IMR-90 (cell line): ENCODE measurements at regions not wholly inside any gene's neighbourhood (a gene's known extent, or its start where the extent isn't known, plus 50 kb on each side); places are given as distances from the start of the nearest gene placed in this dataset.

Source experiments
- ATAC-seq: fragments of 200-7000 bp; cut with Tn5 transposase; 2 replicates; pipeline ENCODE4 v1.9.1; 2020; ENCODE audit warnings: low read depth, mild to moderate bottlenecking, moderate library complexity
- BruUV-seq: library from RNA; stranded (reverse); fragments of 400-500 nt; replicated peaks from 2 replicates; lab custom pipeline; 2021; lab: Mats Ljungman, UMichigan
- CTCF ChIA-PET: fragments of 300-600 bp; formaldehyde crosslinking; extraction: SDS; loops from one replicate; lab custom pipeline; 2021; ENCODE audit warnings: antibody characterized with exemption; lab: Yijun Ruan, JAX
- POLR2A ChIA-PET: fragments of 300-600 bp; sonication (Branson Sonifier 250); formaldehyde crosslinking; loops from one replicate; lab custom pipeline; 2022; ENCODE audit warnings: antibody characterized with exemption; ENCODE audit not compliant: unreplicated experiment; lab: Charles Lee
- DNase-seq: peaks from one replicate; pipeline ENCODE4 v3.0.0; 2013
- H2AFZ ChIP-seq: replicated peaks from 2 replicates; pipeline ENCODE3; 2013; ENCODE audit warnings: low read length, mild to moderate bottlenecking; ENCODE audit not compliant: poor library complexity
- H2AK5ac ChIP-seq: 2 replicates; pipeline ENCODE4 v1.6.1; 2013; ENCODE audit warnings: low read depth, low read length, inconsistent platforms
- H2AK9ac ChIP-seq: replicated peaks from 2 replicates; pipeline ENCODE3; 2013; ENCODE audit warnings: mild to moderate bottlenecking, low read depth, low read length, moderate library complexity; ENCODE audit not compliant: poor library complexity
- H2BK120ac ChIP-seq: 2 replicates; pipeline ENCODE4 v1.6.1; 2013; ENCODE audit warnings: low read depth, low read length, inconsistent platforms
- H2BK15ac ChIP-seq: 3 replicates; pipeline ENCODE4 v1.6.1; 2013; ENCODE audit warnings: low read depth, low read length, inconsistent platforms
- H2BK20ac ChIP-seq: 2 replicates; pipeline ENCODE4 v1.6.1; 2013; ENCODE audit warnings: low read depth, mild to moderate bottlenecking, inconsistent platforms, low read length, moderate library complexity
- H2BK5ac ChIP-seq: 2 replicates; pipeline ENCODE4 v1.6.1; 2013; ENCODE audit warnings: mild to moderate bottlenecking, low read depth, low read length, inconsistent platforms; ENCODE audit not compliant: poor library complexity, severe bottlenecking
- H3K14ac ChIP-seq: replicated peaks from 2 replicates; pipeline ENCODE4 v1.6.1; 2013; ENCODE audit warnings: low read depth, low read length, inconsistent platforms
- H3K18ac ChIP-seq: 2 replicates; pipeline ENCODE4 v1.6.1; 2013; ENCODE audit warnings: low read depth, low read length, control low read depth
- H3K23ac ChIP-seq: 2 replicates; pipeline ENCODE4 v1.6.1; 2013; ENCODE audit warnings: low read depth, low read length, inconsistent platforms
- H3K27ac ChIP-seq: 2 replicates; pipeline ENCODE4 v1.5.1; 2013; ENCODE audit warnings: mild to moderate bottlenecking, control low read depth, low read length; ENCODE audit not compliant: insufficient read depth
- H3K27me3 ChIP-seq: 2 replicates; pipeline ENCODE4 v1.6.1; 2013; ENCODE audit warnings: low read length; ENCODE audit not compliant: control insufficient read depth, insufficient read depth
- H3K36me3 ChIP-seq: 2 replicates; pipeline ENCODE4 v1.6.1; 2013; ENCODE audit warnings: low read length, mixed read lengths; ENCODE audit not compliant: control insufficient read depth, insufficient read depth
- H3K4ac ChIP-seq: 2 replicates; pipeline ENCODE4 v1.6.1; 2013; ENCODE audit warnings: low read depth, low read length, inconsistent platforms
- H3K4me1 ChIP-seq: 2 replicates; pipeline ENCODE4 v1.6.1; 2013; ENCODE audit warnings: low read length, mixed read lengths; ENCODE audit not compliant: control insufficient read depth, insufficient read depth
- H3K4me2 ChIP-seq: 2 replicates; pipeline ENCODE4 v1.6.1; 2013; ENCODE audit warnings: low read depth, mild to moderate bottlenecking, control low read depth, low read length, moderate library complexity
- H3K4me3 ChIP-seq: 2 replicates; pipeline ENCODE4 v1.5.1; 2013; ENCODE audit warnings: low read depth, mild to moderate bottlenecking, control low read depth, low read length, moderate library complexity; ENCODE audit not compliant: insufficient read depth
- H3K56ac ChIP-seq: 2 replicates; pipeline ENCODE4 v1.6.1; 2013; ENCODE audit warnings: low read length, inconsistent platforms; ENCODE audit not compliant: insufficient read depth; ENCODE audit errors: extremely low read depth
- H3K79me1 ChIP-seq, 2 experiments: 2 replicates each; pipeline ENCODE4 v1.6.1; 2013; ENCODE audit warnings: low read length in 2 of 2, inconsistent platforms in 1 of 2, low read depth in 1 of 2
- H3K9ac ChIP-seq: 2 replicates; pipeline ENCODE4 v1.6.1; 2013; ENCODE audit warnings: low read depth, low read length, control low read depth
- H3K9me1 ChIP-seq: 2 replicates; pipeline ENCODE4 v1.6.1; 2013; ENCODE audit warnings: low read length, inconsistent platforms; ENCODE audit not compliant: insufficient read depth
- H3K9me3 ChIP-seq: 2 replicates; pipeline ENCODE4 v1.6.1; 2013; ENCODE audit warnings: low read length; ENCODE audit not compliant: control insufficient read depth, insufficient read depth
- H4K20me1 ChIP-seq: 2 replicates; pipeline ENCODE4 v1.6.1; 2013; ENCODE audit warnings: low read length, inconsistent platforms; ENCODE audit not compliant: insufficient read depth
- H4K5ac ChIP-seq: 2 replicates; pipeline ENCODE4 v1.6.1; 2013; ENCODE audit warnings: mild to moderate bottlenecking, low read depth, low read length, control low read depth
- H4K8ac ChIP-seq, 2 experiments: 2 replicates each; pipeline ENCODE4 v1.6.1; 2013; ENCODE audit warnings: low read depth in 2 of 2, low read length in 2 of 2, control low read depth in 1 of 2, inconsistent platforms in 1 of 2
- H4K91ac ChIP-seq: 2 replicates; pipeline ENCODE4 v1.6.1; 2013; ENCODE audit warnings: low read depth, low read length, inconsistent platforms; ENCODE audit not compliant: insufficient read depth
- FOS ChIP-seq: fragments of 150-350 bp; IDR thresholded peaks from 2 replicates; pipeline ENCODE4 v1.6.1; 2016; ENCODE audit warnings: low read depth, low read length
- RCOR1 ChIP-seq: IDR thresholded peaks from 2 replicates; pipeline ENCODE4 v1.6.1; 2012; ENCODE audit warnings: mild to moderate bottlenecking, low read length, improper control_type of control experiment; ENCODE audit not compliant: insufficient replicate concordance
- WGBS, 2 experiments: methylation state at CpG; one replicate each; pipeline versions ENCODE4 v1.1.5 to v1.1.7; 2013; ENCODE audit warnings: missing lambda C conversion rate in 2 of 2; ENCODE audit not compliant: insufficient read length in 1 of 2; ENCODE audit errors: extremely low coverage in 2 of 2; 5-methylcytosine and 5-hydroxymethylcytosine counted together
- dilution Hi-C: fragments of 300-500 bp; cut with HindIII; formaldehyde crosslinking; loops from one replicate; pipeline ENCODE4 v1.14.3; 2018; ENCODE audit warnings: low sequenced_read_pairs; ENCODE audit not compliant: unreplicated experiment
- in situ Hi-C: fragments of 300-500 bp; cut with MboI; formaldehyde crosslinking; loops from 3 replicates; pipeline ENCODE4 v1.14.3; 2019; ENCODE audit warnings: low sequenced_read_pairs, inconsistent platforms, mixed read lengths
- intact Hi-C: fragments of 100-400 bp; cut with micrococcal nuclease; formaldehyde crosslinking; loops from 2 replicates; pipeline ENCODE4 v1.10.0; 2022
- TF ChIP-seq, protein P1 (sequence below): fragments of 150-350 bp; IDR thresholded peaks from 2 replicates; pipeline ENCODE4 v1.6.1; 2016; ENCODE audit warnings: low read depth, mild to moderate bottlenecking, low read length, moderate library complexity, borderline replicate concordance

DNA sequence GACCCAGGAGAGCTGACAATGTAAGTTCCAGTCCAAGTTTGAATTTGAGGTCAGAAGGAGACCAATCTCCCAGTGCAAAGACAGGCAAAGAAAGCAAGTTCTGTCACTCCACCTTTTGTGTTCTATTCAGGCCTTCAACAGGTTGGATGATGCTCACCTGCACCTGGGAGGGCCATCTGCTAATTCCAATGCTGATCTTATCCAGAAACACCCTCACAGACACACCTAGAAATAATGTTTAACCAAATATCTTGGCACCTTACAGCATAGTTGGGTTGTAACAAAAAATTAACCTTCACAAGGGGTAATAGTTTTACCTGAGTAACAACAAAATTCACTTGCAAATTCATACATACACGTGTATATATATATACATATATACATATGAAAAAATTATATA lies 190.8 kb downstream of the DIRAS2 start:
- dilution Hi-C loops, result no loop called here
- Histone ChIP-seq H3K9me3 (no peaks in the 10 kb centered on the region), H4K20me1 (no peaks in the 10 kb centered on the region), H2AK9ac (no peak overlapping the region), H2BK5ac (no peak overlapping the region), H3K14ac (no peak overlapping the region), H3K4me2 (no peak overlapping the region), H3K36me3 (no peaks in the 10 kb centered on the region), H3K56ac (no peak overlapping the region), H4K8ac (no peak overlapping the region), H4K91ac (no peak overlapping the region), H3K9me1 (no peaks in the 10 kb centered on the region), H3K4me1 (no peaks in the 10 kb centered on the region), H3K79me1 (no peaks in the 10 kb centered on the region), H3K23ac (no peak overlapping the region), H2BK15ac (no peak overlapping the region), H2BK20ac (no peak overlapping the region), H2BK120ac (no peak overlapping the region), H3K9ac (no peak overlapping the region), H2AFZ (no peak overlapping the region), H3K27ac (no peak overlapping the region), H4K5ac (no peak overlapping the region), H3K4ac (no peak overlapping the region), H3K18ac (no peak overlapping the region), H3K4me3 (no peak overlapping the region), H3K27me3 (no peaks in the 10 kb centered on the region), H2AK5ac (no peak overlapping the region)
- intact Hi-C loops, result no loop called here
- in situ Hi-C loops, result no loop called here
- BruUV-seq, result no TSS peak
- TF ChIP-seq FOS (no peak), RCOR1 (no peak)
- TF ChIP-seq, protein P1, sequence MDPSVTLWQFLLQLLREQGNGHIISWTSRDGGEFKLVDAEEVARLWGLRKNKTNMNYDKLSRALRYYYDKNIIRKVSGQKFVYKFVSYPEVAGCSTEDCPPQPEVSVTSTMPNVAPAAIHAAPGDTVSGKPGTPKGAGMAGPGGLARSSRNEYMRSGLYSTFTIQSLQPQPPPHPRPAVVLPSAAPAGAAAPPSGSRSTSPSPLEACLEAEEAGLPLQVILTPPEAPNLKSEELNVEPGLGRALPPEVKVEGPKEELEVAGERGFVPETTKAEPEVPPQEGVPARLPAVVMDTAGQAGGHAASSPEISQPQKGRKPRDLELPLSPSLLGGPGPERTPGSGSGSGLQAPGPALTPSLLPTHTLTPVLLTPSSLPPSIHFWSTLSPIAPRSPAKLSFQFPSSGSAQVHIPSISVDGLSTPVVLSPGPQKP, result no peak
- ATAC-seq (no peak), DNase-seq (no peak)
- POLR2A ChIA-PET, result no interaction called here
- CTCF ChIA-PET, result no interaction called here
- WGBS, 2 experiments, result no CpG with 5 or more reads among the region's 1 CpG
